Right kidney (tissue), 1 donor: ENCODE measurements at regions not wholly inside any gene's neighbourhood (a gene's known extent, or its start where the extent isn't known, plus 50 kb on each side); places are given as distances from the start of the nearest gene placed in this dataset.

Source experiments
- DNase-seq: peaks from one replicate; pipeline ENCODE4 v3.0.0-alpha.2; 2016

DNA sequence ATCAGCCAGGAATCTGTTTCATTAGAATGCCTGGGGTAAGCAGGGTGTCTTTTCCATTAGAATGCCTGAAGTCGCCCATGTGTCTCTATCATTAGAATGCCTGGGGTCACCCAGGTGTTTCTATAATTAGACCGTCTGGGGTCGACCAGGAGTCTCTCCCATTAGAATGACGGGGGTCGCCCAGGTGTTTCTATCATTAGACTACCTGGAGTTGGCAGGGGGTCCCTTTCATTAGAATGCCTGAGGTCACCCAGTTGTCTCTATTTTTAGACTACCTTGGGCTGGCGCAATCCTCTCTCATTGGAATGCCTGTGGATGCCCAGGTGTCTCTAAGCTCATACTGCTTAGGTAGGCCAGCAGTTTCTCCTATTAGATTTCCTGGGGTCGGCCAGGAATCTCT is 1447.6 kb downstream of the UQCRFS1 start:
- no peak for DNase-seq

DNA sequence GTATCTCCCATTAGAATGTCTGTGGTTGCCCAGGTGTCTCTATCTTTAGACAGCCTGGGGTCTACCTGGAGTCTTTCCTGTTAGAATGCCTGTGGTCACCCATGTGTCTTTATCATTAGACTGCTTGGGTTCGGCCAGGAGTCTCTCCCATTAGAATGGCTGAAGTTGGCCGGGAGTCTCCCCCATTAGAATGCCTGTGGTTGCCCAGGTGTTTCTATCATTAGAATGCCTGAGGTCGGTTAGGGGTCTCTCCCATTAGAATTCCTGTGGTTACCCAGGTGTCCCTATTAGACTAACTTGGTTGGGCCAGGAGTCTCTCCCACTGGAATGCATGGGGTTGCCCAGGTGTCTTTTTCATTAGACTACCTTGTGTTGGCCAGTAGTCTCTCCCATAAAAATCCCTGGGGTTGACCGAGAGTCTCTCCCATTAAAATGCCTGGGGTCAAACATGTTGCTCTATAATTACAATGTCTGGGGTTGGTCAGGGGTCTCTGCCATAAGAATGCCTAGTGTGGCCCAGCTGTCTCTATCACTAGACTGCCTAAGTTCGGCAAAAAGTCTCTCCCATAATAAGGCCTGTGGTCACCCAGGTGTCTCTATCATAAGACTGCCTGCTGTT is 1448.7 kb downstream of the UQCRFS1 start:
- no peak for DNase-seq

DNA sequence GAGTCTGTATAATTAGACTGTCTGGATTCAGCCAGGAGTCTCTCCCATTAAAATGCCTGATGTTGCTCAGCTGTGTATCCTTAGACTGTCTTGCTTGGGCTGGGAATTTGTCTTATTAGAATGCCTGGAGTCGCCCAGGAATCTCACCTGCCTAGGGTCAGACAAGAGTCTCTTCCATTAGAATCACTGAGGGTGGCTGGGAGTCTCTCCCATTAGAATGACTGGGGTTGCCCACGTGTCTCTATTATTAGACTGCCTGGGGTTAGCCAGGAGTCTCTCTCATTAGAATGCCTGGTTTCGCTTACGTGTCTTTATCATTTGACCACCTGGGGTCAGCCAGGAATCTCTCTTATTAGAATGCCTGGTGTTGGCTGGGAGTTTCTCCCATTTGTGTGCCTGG is 1450.0 kb downstream of the UQCRFS1 start:
- no peak for DNase-seq

DNA sequence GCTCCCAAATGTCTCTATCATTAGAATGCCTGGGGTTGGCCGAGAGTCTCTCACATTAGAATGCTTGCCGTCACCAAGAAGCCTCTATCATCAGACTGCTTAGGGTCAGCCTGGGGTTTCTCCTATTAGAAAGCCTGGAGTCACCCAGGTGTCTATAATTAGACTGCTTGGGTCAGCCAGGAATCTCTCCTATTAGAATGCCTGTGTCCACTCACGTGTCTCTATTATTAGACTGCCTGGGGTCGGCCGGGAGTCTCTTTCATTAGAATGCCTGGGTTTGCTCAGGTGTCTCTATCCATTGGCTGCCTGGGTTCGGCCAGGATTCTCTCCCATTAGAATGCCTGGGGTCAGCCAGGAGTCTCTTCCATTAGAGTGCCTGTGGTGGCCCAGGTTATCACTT is 1453.1 kb downstream of the UQCRFS1 start:
- DNase-seq = no peak

DNA sequence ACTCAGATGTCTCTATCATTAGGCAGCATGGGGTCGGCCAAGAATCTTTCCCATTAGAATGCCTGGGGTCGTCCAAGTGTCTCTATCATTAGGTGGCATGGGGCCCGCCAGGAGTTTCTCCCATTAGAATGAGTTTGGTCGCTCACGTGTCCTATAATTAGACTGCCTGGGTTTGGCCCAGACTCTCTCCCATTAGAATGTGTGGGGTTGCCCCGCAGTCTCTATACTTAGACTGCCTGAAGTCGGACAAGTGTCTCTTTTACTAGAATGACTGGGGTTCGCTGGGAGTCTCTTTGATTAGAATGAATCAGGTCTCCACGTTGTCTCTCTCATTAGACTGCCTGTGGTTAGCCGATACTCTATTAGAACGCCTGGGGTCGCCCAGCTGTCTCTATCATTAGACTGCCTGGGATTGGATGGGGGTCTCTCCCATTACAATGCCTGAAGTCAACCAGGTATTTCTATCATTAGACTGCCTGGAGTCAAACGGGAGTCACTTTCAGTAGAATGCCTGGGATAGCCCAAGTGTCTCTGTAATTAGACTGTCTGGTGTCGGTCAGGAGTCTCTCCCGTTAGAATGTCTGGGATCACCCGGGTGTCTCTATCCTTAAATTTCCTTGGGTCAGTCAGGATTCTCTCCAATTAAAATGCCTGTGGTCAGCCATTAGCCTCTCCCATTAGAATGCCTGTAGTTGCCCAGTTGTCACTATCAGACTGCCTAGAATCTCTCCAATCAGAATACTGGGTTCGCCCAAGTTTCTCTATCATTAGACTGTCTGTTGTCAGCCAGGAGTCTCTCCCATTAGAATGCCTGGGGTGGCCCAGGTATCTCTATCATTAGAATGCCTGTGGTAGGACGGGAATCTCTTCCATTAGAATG is 1454.1 kb downstream of the UQCRFS1 start:
- no peak for DNase-seq

DNA sequence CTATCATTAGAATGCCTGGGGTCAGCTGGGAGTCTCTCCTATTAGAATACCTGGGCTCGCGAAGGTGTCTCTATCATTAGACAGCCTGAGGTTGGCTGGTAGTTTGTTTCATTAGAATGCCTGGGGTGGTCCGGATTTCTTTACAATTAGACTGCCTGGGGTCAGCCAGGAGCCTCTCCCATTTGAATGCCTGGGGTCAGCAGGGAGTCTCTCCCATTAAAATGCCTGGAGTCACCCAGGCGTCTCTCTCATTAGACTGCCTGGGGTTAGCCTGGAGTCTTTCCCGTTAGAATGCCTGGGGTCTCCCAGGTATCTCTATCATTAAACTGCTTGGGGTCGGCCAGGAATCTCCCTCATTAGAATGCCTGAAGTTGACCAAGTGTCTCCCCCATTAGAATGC is 1458.3 kb downstream of the UQCRFS1 start:
- no peak for DNase-seq

DNA sequence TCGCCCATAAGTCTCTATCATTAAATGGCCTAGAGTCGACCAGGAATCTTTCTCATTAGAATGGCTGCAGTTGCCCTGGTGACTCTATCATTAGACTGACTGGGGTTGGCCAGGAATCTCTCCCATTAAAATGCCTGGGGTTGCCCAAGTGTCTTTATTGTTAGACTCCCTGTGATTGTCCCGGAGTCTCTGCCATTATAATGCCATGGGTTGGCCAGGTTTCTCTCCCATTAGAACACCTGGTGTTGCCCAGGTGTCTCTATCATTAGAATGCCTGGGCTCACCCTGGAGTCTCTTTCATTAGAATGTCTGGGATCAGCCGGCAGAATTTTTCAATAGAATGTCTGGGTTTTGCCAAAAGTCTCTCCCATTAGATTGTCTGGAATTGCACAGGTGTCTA is 1459.3 kb downstream of the UQCRFS1 start:
- no peak for DNase-seq

DNA sequence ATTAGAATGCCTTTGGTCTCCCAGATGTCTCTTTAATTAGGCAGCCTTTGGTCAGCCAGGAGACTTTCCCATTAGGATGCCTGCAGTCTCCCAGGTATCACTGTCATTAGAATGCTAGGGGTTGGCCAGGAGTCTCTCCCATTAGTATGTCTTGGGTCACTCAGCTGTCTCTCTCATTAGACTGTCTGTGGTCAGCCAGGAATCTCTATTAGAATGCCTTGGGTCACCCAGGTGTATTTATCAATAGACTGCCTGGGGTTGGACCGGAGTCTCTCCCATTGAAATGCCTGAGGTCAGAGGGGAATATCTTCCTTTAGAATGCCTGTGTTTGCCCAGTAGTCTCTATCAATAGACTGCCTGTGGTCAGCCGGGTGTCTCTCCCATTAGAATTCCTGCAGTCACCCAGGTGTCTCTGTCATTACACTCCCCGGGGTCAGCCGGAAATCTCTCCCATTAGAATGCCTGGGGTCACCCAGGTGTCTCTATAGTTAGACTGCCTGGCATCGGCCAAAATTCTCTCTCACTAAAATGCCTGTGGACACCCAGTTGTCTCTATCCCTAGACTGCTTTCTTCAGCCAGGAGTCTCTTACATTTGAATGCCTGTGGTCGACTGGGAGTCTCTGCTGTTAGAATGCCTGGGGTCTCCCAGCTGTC is 1460.3 kb downstream of the UQCRFS1 start:
- DNase-seq = no peak

DNA sequence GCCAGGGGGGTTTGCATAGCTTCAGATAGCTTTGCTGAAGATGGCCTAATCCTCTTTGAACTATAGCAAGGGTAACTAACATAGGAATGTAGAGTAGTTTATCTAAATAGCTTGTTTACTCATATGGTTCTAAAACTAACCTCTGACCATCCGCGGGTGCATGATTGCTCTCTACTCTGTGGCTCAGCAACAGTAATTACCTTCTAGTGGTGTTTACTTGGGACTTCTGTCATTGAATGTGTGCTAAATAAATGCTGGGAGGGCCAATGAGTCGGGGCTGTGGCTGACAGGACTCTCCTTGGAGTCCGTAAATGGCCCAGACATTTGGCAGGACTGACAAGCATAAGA is 1461.9 kb downstream of the UQCRFS1 start:
- DNase-seq = no peak

DNA sequence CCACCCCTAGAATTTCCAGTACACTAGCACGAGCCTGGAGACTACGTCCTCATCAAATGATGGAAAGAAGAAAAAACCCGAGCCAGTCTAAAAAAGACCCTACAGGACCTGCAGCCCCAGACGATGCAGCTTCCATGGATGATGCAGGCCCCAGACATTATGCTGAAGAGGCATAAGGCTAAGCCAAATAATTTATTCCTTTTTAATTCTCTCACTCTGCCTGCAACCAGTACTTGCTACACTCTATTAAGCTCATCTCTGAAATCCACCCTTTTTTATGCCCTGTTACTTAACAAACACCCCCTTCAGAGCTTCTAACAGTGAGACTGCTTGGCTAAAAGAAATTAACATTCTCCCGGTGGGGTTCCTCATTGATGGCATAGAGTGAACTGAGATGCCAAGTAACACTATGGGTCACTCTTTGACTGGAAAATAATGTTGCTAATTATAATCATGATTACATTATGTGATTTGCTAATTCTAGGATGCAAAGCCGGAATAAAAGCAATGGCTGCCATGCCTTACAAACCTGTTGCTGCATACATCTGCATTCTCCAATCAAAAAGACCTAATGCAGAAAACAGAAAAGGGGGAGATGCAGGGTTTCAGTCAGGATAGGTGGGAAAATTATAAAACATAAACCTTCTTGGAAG is 1462.4 kb downstream of the UQCRFS1 start:
- DNase-seq = no peak

DNA sequence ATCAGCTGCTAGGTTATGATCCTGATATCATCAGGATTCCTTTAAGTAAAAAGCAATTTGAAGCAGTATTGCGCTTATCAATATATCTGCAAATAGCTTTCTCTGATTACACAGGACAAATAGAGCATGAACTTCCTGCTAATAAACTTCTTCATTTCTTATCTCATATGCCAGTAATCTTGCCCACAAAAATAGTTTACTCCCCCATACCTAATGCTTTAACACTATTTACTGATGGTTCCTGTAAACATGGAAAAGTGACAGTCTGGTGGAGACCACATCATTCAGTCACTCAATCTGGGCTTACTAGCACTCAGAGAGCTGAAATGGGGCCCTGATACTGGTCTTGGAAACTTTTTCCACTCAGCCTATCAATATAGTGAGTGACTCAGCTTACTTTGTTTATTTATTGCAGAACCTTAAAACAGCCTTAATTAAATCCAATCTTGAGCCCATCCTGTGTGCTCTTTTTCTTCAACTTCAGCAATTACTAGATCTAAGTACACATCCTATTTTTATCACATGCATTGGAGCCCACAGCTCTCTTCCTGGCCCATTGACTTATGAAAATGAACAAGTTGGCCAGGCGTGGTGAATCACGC is 1464.3 kb downstream of the UQCRFS1 start:
- DNase-seq = no peak

DNA sequence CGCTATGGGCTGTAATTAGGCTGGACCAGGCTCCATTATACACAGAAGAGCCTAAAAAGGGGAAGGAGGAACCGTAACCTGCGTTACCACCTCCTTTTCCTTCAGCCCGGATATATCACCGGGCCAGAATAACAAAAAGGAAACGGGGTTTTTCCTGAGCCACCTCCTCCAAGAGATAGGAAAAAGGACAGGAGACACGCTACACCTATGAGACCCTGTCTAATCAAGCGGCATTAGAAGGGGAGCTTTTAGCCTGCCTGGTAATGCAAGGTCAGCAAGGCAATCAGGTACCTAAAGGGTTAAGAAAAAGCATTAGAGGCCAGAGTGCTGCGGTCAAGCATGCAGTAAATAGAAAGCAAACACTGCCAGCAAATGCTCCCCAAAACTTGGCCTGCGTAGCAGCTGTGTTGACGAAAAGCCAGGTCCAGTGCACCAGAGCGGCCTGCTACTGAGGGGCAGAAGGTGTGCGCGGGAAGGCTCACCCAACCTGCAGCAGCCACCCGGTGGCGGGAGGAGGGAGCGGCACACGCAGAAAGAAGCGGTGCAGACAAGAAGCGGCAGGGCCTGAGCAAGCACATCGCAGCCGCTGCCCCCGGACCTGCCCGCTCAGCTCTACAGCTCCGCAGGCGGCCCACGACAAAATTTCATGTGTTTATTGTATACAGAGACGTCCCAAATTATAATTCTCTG is 1466.1 kb downstream of the UQCRFS1 start:
- peak; percentile 3 for DNase-seq

DNA sequence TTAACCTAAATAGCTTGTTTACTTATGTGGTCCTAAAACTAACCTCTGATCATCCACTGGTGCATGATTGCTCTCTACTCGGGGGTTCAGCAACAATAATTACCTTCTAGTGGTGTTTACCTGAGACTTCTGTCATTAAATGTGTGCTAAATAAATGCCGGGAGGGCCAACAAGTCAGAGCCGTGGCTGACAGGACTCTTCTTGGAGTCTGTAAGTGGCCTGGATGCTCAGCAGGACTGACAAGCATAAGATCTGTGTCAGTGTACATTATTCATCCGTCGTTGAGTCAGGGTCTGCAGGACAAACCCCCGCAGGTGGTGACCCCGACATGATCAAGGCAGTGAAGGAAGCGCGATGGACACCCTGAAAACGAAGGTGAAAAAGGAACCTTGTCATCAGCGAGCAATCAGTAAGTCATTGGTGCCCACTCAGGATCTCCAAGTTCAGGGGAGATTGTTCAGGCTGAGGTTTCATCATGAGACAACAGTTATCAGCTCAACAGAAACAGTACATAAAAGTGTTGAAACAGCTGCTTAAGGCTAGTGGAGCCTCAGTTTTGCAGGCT is 1466.9 kb downstream of the UQCRFS1 start:
- no peak for DNase-seq

DNA sequence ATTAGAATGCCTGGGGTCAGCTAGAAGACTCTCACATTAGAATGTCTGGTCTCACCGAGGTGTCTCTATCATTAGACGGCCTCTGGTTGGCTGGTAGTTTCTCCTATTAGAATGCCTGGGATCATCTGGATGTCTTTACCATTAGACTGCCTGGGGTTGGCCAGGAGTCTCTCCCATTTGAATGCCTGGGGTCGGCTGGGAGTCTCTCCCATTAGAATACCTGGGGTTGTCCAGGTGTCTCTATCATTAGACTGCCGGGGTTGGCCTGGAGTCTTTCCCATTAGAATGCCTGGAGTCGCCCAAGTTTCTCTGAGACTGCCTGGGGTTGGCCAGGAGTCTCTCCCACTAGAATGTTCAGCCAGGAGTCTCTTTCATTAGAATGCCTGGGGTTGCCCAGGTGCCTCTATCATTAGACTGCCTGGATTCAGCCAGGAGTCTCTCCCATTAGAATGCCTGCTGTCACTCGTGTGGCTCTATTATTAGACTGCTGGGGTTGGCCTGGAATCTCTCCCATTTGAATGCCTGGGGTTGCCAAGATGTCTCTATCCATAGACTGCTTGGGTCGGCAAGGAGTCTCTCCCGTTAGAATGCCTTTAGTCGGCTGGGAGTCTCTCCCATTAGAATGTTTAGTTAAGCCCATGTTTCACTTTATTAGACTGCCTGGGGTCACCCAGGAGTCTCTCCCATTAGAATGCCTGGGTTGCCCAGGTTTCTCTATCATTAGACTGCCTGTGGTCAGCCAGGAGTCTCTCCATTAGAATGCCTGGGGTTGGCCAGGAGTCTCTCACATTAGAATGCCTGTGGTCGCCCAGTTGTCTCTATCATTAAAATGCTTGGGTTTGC is 1467.8 kb downstream of the UQCRFS1 start:
- DNase-seq = no peak

DNA sequence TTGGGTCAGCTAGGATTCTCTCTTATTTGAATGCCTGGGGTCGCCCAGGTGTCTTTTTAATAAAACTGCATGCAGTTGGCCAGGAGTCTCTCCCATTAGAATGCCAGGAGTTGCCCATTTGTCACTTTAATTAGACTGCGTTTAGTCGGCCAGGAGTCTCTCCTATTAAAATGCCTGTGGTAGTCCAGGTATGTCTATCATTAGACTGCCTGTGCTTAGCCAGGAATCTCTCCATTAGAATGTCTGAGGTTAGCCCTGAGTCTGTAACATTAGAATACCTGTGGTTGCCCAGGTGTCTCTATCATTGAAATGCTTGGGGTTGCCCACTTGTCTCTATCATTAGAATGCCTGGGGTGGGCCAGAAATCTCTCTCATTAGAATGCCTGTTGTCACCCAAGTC is 1470.9 kb downstream of the UQCRFS1 start:
- no peak for DNase-seq

DNA sequence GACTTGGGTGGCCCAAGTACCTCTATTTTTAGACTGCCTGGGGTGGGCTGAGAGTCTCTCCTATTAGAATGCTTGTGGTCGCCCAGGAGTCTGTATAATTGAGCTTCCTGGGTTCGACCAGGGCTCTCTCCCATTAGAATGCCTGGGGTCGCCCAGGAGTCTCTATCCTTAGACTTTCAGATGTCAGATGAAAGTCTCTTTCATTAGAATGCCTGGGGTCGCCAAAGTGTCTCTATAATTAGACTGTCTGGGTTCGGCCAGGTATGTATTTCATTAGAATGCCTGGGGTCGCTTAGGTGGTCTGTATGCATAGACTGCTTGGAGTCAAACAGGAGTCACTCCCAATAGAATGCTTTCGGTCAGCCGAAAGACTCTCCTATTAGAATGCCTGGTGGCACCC is 1471.7 kb downstream of the UQCRFS1 start:
- DNase-seq = no peak

DNA sequence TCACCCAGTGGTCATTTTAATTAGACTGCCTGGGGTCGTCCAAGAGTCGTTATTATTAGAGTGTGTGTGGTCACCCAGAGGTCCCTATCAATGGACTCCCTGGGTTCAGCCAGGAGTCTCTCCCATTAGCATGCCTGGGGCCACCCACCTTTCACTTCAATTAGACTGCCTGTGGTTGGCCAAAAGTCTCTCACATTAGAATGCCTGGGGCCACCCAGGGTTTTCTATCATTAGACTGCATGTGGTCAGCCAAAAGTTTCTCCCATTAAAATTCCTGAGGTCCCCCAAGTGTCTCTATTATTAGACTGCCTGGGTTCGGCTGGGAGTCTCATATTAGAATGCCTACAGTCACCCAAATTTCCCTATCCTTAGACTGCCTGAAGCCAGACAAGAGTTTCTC is 1472.6 kb downstream of the UQCRFS1 start:
- DNase-seq = no peak

DNA sequence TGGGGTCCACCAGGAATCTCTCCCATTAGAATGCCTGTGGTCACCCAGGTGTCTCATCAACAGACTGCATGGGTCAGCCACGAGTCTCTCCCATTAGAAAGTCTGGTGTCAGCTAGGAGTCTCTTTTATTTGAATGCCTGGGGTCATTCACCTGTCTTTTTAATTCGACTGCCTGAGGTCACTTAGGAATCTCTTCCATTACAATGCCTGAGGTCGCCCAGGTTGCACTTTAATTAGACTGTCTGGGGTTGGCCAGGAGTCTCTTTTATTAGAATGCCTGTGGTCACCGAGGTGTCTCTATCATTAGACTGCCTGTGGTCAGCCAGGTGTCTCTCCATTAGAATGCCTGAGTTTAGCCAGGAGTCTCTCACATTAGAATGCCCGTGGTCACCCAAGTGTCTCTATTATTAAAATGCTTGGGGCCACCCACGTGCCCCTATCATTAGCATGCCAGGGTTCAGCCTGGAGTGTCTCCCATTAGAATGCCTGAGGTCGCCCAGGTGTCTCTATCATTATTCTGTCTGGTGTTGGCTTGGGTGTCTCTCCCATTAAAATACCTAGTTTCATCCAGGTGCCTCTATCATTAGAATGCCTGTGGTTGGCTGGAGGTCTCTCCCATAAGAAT is 1474.3 kb downstream of the UQCRFS1 start:
- no peak for DNase-seq

DNA sequence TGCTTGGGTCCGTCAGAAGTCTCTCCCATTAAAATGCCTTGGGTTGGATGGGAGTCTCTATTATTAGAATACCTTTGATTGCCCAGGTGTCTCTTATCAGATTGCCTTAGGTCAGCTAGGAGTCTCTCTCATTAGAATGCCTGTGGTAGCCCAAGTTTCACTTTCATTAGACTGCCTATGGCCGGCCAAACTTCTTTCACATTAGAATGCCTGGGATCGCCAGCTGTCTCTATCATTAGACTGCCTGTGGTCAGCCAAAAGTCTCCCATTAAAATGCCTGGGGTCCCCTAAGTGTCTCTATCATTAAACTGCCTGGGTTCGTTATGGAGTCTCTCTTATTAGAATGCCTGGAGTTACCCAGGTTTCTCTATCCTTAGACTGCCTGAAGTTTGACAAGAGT is 1476.7 kb downstream of the UQCRFS1 start:
- no peak for DNase-seq

DNA sequence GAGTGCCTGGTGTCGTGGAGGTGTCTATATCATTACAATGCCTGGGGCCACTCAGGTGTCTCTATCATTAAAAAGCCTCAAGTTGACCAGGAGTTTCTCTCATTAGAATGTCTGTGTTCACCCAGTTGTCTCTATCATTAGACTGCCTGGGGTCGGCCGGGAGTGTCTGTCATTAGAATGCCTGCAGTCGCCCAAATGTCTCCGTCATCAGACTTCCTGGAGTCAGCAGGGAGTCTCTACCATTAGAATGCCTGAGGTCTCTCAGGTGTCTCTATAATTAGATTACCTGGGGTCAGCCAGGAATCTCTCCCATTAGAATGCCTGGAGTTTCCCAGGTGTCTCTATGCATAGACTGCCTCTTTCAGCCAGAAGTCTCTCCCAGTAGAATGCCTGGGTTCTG is 1477.6 kb downstream of the UQCRFS1 start:
- DNase-seq = no peak
